ENCODE measurements at regions not wholly inside any gene's neighbourhood (a gene's known extent, or its start where the extent isn't known, plus 50 kb on each side); places are given as distances from the start of the nearest gene placed in this dataset.
"Not testable (repeated sequence)": the region's sequence is repeated elsewhere in the genome, so short reads cannot be mapped to it uniquely, and the experiment has no call there.

DNA sequence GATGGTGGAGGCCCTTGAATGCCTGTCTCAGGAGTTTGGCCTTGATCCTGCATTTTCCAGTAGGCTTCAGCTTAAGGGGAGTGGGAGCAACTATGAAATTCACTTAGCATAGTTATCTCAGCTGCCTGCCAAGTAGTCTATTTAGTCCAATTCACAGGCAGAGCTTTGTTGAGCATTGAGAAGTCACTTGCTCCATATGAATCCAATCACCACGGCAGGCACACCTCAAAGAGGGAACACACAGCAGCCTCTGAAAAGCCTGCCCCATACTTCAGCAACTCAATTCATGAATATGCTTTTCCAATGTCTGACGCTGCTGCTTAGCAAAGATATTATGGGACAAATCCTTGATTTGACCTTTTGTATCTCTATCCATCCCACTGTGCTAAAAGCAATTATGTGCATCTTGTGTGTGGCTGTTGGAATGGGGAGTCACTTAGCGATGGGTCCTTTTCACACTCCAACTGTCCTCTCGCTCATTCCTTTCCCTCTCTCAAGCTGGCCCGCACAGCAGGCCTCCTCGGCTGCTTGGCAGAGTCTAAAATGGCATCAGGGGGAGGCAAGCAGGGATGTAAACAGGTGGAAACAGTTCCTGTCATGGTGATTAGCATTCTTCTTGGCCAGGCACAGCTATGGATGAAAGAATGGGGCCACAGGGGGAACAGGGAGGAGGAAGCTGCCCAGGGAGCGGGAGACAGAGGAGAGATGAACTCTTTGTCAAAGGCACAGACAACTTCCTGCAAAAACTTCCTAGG lies 56.0 kb upstream of the LRPPRC start:
- no peak for DNase-seq (ENCODE audit: low read depth in 2 of 2)

DNA sequence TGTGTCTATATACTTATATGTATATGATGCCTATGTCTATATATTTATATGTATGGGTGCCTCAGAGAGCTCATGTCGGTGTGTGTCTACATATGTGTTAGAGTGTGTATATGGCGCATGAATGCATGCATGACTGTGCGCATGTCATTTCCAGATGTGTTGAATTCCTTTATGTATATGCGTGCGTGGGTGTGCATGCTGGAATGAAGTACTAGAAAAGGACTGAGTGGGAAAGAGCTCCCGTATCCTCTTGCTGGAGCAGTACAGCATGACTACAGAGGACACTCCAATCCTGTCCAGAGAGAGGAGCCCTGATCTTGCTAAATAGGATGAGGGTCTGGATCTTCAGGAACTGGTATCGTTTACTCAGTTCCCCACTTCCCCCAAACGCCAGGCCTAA lies 56.8 kb upstream of the LRPPRC start:
- DNase-seq (ENCODE audit: low read depth in 2 of 2) = no peak

DNA sequence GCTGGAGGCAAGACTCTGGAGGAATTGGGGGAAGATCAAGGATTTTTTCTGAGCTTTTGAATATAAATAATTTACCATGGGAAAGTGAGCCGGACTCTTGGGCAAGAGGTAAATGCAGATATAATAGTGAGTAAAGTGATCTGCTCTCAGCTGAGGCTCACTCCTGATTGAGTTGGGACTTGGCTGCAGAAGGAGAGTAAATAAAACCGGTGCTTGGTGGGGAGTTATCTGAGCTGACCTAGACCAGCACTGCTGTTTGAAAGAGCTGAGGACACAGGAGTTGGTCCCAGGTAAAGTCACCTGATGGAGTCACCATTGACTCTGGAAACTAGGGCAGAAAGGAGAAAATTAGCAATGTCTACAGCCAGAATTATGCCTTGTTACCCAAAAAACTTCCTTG lies 57.3 kb upstream of the LRPPRC start:
- DNase-seq (ENCODE audit: low read depth in 2 of 2) = no peak

DNA sequence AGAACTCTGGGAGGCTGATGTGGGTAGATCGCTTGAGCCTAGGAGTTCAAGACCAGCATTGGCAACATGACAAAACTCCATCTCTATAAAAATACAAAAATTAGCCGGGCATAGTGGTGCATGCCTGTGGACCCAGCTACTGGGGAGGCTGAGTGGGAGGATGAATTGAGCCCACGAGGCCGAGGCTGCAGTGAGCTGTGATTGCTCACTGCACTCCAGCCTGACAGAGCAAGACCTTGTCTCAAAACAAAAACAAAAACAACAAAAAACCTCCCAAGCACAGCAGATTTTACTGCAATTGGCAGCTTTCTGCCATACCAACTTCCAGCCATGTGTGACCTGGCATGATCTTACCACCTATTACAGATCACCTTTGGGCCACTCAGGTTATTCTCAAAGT lies 57.7 kb upstream of the LRPPRC start:
- DNase-seq (ENCODE audit: low read depth in 2 of 2) = no peak

DNA sequence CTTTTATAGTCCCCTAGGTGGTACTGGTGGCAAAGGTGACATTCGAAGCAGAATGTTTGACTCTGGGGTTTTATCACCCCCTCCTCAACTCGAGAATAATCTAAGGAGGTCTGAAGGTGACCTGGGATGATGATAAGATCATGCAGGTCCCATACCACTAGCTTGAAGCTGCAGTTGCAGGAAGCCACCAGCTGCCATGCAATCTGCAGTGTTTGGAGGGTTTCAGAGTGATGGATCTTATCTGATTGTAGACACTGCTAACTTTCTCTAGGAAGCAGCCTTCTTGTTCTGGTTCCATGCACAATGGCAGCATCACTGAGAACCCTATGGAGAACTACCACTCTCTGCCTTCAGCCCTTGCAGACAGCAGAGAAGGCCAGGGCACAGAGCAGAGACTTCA lies 59.4 kb upstream of the LRPPRC start:
- no peak for DNase-seq (ENCODE audit: low read depth in 2 of 2)

DNA sequence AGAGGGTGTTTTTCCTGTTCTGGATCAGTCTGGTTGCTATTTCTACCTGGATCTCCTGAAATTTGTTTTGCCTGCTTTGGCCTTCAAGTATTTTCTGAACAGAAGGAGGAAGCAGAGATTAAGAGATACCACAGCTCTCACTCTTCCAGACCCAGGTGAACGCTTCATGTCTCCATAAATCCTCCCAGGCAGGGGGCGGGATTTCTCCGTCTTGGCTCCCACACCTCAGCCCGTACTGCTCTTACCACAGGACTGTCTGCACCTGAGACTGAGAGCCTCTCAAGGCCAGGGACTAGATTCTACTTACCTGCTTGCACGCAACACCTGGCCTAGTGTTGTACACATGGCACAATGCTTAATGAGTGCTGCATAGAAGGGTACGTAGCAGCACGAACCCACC lies 59.9 kb upstream of the LRPPRC start:
- no peak for DNase-seq (ENCODE audit: low read depth in 2 of 2)

DNA sequence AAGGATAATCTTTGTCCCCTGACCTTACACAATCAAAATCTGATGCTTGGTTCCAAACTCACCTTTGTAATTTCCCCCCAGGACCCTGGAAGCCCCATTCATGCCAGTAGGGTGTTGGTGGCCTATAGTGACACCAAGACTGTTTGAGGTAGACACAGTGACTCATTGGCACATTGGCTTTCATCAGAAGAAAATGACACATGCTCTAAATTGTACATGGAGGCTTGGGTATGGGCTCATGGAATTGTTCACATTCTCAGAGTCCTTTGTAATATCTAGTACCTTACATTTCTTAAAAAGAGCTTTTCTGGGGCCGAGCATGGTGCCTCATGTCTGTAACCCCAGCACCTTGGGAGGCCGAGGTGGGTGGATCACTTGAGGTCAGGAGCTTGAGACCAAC lies 61.2 kb upstream of the LRPPRC start:
- no peak for DNase-seq (ENCODE audit: low read depth in 2 of 2)

DNA sequence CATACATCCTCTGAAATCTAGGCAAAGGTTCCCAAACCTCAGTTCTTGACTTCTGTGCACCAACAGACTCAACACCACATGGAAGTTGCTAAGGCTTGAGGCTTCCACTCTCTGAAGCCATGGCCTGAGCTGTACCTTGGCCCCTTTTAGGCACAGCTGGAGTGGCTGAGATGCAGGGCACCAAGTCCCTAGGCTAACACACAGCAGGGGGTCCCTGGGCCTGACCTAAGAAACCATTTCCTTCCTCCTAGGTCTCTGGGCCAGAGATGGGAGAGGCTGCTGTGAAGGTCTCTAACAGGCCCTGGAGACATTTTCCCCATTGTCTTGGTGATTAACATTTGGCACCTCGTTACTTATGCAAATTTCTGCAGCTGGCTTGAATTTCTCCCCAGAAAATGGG lies 64.5 kb upstream of the LRPPRC start:
- not testable (repeated sequence) for DNase-seq (ENCODE audit: low read depth in 2 of 2)

DNA sequence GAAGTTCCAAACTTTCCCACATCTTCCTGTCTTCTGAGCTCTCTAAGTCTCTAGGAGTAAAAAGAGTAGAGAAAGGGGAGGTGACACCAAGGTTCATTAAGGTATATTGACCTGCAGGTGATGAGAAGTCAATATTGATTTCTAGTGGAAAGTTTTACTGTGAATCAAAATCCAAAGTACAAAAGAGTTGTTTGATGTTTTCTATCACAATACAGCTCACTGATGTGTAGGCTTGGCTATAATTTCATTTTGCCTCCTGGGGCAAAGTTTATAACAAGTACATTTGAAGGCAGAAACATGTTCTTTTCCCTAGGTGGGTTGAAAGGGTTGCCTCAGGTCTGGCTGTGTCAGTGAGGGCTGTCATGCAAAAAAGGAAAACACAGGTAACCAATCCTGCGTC lies 65.2 kb upstream of the LRPPRC start:
- DNase-seq (ENCODE audit: low read depth in 2 of 2) = no peak

DNA sequence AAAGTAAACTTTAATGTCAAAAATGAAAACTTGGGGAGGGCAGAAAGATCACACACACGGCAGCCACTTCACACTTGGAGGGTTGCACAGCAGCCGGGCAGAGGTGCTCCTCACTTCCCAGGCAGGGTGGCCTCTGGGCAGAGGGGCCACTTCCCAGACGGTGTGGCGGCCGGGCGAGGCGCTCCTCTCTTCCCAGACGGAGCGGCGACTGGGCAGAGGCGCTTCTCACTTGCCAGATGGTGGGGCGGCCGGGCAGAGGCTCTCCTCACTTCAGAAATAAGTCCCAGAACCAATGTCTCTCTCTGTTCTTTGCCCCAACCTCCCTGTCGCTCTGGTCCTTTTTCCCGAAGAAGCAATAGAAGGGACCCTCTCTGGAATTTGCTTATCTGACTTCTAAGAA lies 65.7 kb upstream of the LRPPRC start:
- no peak for DNase-seq (ENCODE audit: low read depth in 2 of 2)

DNA sequence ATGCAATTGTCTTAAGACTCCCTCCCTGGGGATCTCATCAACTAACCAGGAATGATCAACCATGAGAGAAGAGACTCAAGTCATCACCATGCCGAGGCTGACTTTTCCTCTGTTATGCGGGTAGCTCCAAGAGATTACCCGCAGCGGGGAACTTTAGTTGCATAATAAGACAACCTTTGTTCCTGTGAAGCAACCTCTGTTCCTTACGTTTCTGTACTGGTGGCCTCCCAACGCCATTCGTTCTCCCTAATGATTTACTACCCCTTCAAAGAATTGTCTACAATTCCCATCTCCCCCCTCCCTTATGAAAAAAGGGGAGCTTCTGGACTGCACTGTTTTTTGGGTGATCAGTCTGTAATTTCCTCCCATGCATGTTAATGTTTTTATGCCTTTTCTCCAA lies 66.1 kb upstream of the LRPPRC start:
- no peak for DNase-seq (ENCODE audit: low read depth in 2 of 2)

DNA sequence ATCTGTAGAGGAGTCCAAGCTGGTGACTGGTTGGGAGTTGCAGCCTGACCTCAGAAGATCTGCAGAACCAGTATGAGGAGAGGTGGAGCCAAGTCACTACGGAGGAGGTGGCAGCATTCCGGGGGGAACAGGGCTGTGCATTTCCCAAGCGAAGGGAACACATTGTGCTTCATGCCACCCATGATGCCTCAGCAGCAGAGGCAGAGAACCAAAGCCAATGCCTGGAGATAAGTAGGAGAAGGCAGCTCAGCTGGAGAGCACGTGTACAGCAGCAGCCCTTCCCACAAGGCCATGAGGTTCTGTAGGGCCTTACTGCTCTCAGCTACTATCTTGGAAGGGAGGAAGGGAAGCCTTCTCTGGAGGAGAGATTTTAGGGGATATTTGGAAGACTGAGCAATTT lies 67.2 kb upstream of the LRPPRC start:
- DNase-seq (ENCODE audit: low read depth in 2 of 2) = no peak

DNA sequence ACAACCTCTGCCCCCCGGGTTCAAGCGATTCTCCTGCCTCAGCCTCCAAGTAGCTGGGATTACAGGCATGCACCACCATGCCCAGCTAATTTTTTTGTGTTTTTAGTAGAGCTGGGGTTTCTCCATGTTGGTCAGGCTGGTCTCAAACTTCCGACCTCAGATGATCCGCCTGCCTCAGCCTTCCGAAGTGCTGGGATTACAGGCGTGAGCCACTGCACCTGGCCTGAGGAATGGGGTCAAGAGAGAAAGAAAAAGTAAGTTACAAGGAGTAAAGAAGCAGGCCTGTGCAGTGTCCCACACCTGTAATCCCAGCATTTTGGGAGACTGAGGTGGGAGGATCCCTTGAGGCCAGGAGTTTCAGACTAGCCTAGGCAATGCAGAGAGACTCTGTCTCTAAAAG lies 68.5 kb upstream of the LRPPRC start:
- DNase-seq (ENCODE audit: low read depth in 2 of 2) = not testable (repeated sequence)

DNA sequence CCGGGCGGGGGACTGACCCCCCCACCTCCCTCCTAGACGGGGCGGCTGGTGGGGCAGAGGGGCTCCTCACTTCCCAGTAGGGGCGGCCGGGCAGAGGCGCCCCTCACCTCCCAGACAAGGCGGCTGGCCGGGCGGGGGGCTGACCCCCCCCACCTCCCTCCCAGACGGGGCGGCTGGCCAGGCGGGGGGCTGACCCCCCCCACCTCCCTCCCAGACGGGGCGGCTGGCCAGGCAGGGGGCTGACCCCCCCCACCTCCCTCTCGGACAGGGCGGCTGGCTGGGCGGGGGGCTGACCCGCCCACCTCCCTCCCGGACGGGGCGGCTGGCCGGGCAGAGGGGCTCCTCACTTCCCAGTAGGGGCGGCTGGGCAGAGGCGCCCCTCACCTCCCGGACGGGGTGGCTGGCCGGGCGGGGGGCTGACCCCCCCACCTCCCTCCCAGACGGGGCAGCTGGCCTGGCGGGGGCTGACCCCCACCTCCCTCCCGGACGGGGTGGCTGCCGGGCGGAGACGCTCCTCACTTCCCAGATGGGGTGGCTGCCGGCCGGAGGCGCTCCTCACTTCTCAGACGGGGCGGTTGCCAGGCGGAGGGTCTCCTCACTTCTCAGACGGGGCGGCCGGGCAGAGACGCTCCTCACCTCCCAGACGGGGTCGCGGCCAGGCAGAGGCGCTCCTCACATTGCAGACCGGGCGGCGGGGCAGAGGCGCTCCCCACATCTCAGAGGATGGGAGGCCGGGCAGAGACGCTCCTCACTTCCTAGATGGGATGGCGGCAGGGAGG lies 71.4 kb upstream of the LRPPRC start:
- DNase-seq (ENCODE audit: low read depth in 2 of 2) = not testable (repeated sequence)

DNA sequence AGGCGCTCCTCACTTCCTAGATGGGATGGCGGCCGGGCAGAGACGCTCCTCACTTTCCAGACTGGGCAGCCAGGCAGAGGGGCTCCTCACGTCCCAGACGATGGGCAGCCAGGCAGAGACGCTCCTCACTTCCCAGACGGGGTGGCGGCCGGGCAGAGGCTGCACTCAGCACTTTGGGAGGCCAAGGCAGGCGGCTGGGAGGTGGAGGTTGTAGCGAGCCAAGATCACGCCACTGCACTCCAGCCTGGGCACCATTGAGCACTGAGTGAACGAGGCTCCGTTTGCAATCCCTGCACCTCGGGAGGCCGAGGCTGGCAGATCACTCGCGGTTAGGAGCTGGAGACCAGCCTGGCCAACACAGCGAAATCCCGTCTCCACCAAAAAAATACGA lies 72.0 kb upstream of the LRPPRC start:
- not testable (repeated sequence) for DNase-seq (ENCODE audit: low read depth in 2 of 2)

DNA sequence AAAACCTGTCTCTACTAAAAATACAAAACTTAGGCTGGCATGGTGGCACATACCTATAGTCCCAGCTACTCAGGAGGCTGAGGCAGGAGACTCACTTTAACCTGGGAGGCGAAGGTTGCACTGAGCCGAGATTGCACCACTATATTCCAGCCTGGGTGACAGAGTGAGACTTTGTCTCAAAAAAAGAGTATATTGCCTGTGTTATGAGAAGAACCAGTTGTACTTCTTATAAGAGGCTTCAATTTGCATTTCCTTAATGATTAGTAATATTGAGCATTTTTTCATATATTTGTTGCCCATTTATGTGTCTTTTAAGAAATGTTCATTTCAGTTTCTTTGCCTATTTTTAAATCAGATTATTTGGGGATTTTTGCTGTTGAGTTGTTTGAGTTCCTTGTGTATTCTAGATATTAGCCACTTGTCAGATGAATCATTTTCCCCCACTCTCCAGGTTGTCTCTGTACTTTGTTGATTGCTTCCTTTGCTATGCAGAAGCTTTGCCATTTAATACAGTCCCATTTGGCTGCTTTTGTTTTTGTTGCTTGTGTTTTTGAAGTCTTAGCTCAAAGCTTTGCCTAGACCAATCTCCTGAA lies 75.8 kb upstream of the LRPPRC start:
- no peak for DNase-seq (ENCODE audit: low read depth in 2 of 2)

DNA sequence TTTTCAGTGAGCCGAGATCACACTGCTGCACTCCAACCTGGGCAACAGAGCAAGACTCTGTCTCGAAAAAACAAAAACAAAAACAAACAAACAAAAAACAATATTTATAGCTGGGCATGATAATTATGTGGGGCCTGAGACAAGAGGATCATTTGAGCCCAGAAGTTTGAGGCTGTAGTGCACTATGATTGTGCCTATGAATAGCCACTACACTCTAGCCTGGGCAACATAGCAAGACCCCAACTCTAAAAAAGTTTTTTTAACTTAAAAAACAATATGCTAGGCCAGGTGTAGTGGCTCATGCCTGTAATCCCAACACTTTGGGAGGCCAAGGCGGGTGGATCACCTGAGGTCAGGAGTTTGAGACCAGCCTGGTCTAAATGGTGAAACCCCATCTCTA lies 77.9 kb upstream of the LRPPRC start:
- DNase-seq (ENCODE audit: low read depth in 2 of 2) = not testable (repeated sequence)

DNA sequence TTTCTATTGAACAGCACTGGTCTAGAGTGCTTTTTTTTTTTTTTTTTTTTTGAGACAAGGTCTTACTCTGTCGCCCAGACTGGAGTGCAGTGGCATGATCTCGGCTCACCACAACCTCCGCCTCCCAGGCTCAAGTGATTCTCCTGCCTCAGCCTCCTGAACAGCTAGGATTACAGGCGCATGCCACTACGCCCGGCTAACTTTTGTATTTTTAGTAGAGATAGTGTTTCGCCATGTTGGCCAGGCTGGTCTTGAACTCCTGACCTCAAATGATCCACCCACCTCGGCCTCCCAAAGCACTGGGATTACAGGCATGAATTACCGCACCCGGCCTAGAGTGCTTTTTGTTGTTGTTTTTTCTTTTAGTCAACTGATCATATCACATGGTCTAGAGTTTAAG lies 79.0 kb upstream of the LRPPRC start:
- DNase-seq (ENCODE audit: low read depth in 2 of 2) = not testable (repeated sequence)

DNA sequence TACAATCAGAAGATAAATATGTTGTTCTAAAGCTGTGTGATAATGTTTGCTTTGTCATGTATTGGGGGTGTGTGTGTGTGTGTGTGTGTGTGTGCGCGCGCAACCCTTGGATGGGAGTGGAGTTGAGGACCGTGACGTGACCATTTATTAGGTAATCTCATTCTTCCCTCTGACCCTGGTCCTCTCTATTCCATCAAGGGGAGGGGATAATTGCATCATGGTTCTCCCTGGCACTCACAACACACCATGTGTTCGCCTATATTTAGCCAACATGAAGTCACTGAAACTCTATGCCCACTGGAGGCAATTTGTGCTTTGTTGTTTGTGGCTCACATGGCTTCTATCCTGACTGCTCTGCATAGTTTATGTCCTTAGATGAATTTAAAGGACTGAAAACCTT lies 79.8 kb upstream of the LRPPRC start:
- no peak for DNase-seq (ENCODE audit: low read depth in 2 of 2)

DNA sequence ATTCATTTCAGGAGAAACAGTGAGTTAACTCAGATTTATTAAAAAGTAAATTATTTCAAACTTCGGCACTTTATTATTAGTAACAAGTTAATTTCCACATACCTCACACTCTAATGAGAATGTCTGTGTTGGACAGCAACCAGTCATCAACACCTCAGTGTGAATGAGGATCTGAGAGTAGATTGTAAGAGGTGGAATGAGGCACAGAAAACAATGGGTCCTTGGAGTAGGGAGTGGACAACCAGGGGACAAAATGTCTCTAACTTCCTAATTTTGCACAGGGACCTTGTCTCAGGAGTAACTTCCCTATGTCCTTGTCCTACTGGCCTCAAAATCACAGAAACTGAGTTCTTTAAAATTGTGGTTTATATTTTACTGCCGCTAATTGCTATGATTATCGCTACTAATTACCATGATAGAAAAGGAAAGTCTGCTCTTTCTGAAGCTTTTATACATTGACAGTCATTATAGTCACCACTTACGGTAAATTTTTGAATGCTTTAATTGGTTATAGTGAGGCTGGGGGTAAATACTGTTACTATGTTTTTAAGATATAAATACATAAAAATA lies 82.2 kb upstream of the LRPPRC start:
- no peak for DNase-seq (ENCODE audit: low read depth in 2 of 2)

DNA sequence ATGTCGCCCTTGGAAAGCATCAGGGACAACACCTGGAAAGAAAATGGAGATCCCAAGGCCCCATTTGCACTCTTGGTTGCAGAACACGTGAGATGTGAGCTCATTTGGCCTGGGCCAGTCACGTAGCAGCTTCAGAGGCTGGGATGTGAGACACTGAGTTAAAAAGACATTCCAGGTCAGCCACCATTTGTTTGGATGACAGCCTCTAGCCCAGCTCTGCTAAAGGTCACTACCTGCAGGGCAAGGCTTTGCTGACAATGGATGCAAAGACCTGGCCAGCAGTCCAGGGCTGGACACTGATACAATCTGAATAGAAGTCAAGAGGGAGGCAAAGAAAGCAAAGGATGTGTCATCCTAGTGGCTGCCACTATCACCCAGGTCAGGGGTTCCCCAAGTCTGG lies 83.9 kb upstream of the LRPPRC start:
- no peak for DNase-seq (ENCODE audit: low read depth in 2 of 2)

DNA sequence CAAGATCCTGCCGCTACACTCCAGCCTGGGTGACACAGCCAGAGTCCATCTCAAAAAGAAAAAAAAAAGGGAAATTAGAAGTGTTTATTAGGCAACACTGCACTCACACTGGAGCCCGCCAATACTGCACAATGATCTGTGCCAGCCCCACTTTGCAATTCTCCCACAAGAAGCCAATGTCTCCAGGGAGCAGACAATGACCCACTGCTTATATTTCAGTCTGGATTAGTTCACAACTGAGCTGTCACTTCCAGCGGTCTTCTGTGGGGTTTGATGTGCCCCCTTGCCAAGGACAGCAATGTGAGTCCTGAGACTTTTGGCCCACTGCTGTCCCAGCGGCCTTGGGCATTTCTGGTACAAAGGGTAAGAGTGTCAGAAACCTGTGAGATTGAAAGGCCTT lies 85.6 kb upstream of the PPM1B start:
- no peak for DNase-seq (ENCODE audit: low read depth in 2 of 2)

DNA sequence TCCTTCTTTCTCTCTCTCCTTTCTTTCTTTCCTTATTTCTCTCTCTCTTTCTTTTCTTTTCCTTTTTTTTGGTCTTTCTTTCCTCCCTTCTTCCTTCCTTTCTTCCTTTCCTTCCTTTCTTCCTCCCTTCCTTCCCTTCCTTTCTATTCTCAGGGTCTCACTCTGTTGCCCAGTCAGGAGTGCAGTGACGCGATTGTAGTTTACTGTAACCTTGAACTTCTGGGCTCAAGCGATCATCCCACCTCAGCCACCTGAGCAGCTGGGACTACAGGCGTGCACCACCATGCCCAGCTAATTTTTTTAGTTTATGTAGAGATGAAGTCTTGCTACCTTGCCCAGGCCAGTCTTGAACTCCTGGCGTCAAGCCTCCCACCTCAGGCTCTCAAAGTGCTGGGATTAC lies 83.8 kb upstream of the PPM1B start:
- no peak for DNase-seq (ENCODE audit: low read depth in 2 of 2)
